ENCODE measurements at regions not wholly inside any gene's neighbourhood (a gene's known extent, or its start where the extent isn't known, plus 50 kb on each side); places are given as distances from the start of the nearest gene placed in this dataset.
"Not testable (repeated sequence)": the region's sequence is repeated elsewhere in the genome, so short reads cannot be mapped to it uniquely, and the experiment has no call there.

DNA sequence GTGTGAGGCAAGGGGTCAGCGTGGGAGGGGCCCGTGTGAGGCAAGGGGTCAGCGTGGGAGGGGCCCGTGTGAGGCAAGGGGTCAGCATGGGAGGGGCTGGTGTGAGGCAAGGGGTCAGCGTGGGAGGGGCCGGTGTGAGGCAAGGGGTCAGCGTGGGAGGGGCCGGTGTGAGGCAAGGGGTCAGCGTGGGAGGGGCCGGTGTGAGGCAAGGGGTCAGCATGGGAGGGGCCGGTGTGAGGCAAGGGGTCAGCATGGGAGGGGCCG is 119.2 kb downstream of the SEPTIN14 start:
- not testable (repeated sequence) for H3K9me3 ChIP-seq; H3K27ac ChIP-seq; H3K36me3 ChIP-seq; H3K27me3 ChIP-seq; H3K4me3 ChIP-seq; DNase-seq (ENCODE audit: low spot score in 2 of 2); H3K4me1 ChIP-seq
- WGBS, result 90% methylated on average over 10 of the region's 12 CpGs

DNA sequence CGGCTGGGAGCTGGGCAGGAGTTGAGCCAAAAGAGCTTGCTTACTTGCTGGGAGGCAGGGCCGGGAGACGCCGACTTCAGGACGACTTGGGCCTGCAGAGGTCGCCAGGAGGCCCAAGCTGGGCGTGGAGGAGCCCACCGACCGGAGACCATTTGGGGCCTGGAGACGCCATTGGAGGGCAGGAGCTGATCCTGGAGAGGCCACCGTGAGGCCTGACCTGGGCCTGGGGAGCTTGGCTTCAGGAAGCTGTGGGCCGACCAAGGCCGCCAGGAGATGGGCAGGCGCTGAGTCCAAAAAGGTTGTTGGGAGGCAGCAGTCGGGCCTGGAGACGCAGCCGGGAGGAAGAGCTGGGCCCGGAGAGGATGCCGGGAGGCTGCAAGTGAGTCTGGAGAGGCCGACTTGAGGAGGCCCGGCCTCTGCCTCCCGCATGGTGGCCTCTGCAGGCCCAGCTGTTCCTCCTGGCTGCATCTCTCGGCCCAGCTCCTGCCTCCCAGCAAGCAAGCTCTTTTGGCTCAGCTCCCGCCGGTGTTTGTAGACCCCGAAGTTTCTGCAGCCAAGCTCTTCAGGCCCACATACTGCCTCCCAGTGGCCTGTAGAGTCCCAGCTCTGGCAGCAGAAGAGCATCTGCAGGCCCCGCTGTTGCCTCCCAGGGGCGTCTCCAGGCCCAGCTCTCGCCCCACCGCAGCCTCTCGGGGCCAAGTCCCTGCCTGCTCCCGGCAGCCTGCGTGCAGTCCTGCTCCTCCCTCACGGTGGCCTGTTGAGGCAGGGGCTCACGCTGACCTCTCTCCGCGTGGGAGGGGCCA is 119.7 kb downstream of the SEPTIN14 start:
- H3K27ac ChIP-seq; H3K4me3 ChIP-seq; DNase-seq (ENCODE audit: low spot score in 2 of 2); H3K27me3 ChIP-seq; H3K4me1 ChIP-seq; H3K9me3 ChIP-seq; H3K36me3 ChIP-seq: not testable (repeated sequence)
- WGBS, result 95% methylated on average over 10 of the region's 37 CpGs

DNA sequence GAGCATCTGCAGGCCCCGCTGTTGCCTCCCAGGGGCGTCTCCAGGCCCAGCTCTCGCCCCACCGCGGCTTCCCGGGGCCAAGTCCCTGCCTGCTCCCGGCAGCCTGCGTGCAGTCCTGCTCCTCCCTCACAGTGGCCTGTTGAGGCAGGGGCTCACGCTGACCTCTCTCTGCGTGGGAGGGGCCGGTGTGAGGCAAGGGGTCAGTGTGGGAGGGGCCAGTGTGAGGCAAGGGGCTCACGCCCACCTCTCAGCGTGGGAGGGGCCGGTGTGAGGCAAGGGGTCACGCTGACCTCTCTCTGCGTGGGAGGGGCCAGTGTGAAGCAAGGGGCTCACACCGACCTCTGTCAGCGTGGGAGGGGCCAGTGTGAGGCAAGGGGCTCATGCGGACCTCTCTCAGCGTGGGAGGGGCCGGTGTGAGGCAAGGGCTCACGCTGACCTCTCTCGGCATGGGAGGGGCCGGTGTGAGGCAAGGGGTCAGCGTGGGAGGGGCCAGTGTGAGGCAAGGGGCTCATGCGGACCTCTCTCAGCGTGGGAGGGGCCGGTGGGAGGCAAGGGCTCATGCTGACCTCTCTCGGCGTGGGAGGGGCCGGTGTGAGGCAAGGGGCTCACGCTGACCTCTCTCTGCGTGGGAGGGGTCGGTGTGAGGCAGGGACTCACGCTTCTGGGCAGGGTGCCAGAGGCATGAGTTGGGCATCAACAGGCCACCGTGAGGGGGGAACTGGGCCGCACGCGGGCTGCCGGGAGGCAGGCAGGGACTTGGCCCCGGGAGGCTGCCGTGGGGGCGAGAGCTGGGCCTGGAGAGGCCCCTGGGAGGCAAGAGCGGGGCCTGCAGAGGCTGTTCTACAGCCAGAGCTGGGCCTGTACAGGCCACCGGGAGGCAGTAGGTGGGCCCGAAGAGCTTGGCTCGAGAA is 120.6 kb downstream of the SEPTIN14 start:
- H3K9me3 ChIP-seq; H3K4me3 ChIP-seq; DNase-seq (ENCODE audit: low spot score in 2 of 2); H3K27ac ChIP-seq; H3K27me3 ChIP-seq; H3K36me3 ChIP-seq; H3K4me1 ChIP-seq: not testable (repeated sequence)
- WGBS, result 91% methylated on average over 22 of the region's 47 CpGs

DNA sequence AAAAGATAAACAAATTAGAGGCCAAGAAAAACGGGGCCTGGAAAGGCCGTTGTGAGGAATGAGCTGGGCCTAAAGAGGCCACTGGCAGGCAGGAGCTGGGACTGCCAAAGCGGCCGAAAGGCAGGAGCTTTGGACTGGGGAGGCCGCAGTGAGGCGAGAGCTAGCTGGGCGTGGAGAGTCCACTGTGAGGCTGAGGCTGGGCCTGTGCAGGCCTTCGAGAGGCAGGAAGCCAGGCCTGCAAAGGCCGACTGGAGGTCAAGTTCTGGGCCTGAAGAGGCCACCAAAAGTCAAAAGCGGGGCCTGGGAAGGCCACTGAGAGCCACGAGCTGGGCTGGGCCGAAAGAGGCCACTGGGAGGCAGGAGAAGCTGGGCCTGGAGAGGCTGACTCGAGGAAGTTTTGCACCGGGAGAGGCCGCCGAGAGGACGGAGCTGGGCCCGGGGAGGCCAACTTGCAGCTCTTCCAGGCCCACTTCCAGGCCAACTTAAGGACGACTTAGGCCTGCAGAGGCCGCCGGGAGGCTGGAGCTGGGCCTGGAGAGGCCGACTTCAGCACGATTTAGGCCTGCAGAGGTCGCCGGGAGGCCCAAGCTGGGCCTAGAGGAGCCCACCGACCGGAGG is 121.8 kb downstream of the SEPTIN14 start:
- H3K4me1 ChIP-seq; H3K36me3 ChIP-seq; H3K9me3 ChIP-seq; H3K27ac ChIP-seq; H3K27me3 ChIP-seq; DNase-seq (ENCODE audit: low spot score in 2 of 2); H3K4me3 ChIP-seq: not testable (repeated sequence)
- WGBS, result 93% methylated on average over 13 of the region's 27 CpGs

DNA sequence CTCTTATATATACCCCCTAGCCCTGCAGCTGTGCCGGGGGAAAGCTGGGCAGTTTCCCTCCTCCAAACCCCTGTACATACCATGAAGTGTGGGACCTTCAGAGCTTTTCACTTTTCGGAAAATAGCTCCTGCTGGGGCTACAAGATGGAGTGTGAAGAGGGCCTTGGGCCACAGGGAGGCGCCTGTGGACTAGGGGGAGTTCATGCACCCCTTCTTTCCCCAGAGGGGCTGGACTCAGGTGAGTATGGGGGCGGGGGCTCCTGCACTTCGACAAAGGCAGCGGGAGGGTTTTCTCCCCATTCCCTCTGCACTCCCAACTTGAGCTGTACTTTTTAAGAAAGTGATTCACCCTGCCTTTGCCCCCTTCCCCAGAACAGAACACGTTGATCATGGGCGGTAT is 122.5 kb downstream of the SEPTIN14 start:
- H3K4me3 ChIP-seq; H3K9me3 ChIP-seq; H3K27me3 ChIP-seq; DNase-seq (ENCODE audit: low spot score in 2 of 2); H3K27ac ChIP-seq; H3K4me1 ChIP-seq; H3K36me3 ChIP-seq: not testable (repeated sequence)
- WGBS, result 78% methylated on average over 8 of the region's 8 CpGs

DNA sequence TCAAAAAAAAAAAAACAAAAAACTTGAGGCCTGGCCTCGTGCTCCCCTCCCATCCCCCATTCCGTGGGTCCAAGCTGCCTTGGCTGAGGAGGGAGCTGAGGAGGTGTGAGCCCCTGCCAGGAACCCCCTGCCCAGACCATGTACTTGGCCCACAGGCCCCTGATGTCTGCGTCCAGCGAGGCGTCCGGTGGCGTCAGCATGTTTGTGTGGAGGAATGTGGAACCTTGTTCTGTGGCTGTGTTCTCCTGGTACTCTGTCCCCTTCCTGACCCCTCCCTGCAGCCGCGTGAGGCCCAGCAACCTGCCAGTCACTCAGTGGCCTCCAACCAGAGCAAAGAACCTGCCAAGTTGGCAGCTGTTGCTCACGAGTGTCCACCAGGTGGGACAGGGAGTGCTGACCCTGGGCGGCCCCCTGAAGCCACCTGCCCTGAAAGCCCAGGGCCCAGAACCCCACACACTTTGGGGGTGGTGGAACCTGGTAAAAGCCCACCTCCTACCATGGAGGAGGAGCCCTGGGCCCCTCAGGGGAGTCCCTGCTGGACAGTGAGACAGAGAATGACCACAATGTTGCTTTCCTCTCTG is 125.8 kb downstream of the SEPTIN14 start:
- not testable (repeated sequence) for H3K9me3 ChIP-seq; H3K27ac ChIP-seq; H3K4me3 ChIP-seq; H3K4me1 ChIP-seq; H3K36me3 ChIP-seq; H3K27me3 ChIP-seq; DNase-seq (ENCODE audit: low spot score in 2 of 2)
- 66% methylated on average over 7 of the region's 11 CpGs for WGBS

DNA sequence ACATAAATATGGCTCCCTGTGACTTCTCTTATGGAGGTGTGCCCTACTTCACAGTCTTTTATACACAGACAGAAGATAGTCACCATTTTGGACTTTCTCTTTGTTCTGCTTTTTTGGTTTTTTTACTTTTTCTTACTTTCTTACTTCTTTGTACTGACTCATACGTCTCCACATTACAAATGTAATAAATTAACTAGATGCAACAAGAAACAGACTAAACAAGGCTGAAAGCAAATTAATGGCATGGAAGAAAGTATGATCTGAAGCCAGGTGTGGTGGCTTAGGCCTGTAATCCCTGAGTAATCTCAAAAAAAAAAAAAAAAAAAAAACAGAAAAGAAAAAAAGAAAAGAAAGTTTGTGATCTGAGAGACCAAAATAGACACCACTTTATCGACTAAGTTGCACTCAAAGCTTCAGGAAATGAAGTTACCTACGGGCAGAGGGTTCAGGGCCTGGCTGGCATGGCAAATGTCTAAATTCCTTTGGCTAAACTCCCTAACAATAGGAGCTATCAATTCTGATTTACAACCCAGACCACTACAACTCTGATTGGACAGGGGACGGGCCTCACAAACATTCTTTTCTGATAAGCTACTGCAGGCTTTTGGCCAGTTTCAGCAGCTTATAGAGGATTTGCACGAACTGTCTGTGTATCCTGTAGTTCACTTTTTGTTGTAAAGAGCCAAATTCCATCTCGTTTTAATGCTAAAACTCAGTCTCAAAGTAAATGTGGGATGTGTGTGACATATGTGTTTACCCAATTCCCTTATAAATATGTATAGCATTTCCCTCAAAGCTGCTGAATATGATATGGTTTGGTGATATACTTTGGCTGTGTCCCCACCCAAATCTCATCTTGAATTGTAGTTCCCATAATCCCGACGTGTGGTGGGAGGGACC is 129.1 kb downstream of the SEPTIN14 start:
- no peaks in the 10 kb centered on the region for H3K36me3 ChIP-seq
- H3K9me3 ChIP-seq, result no peaks in the 10 kb centered on the region
- no peaks in the 10 kb centered on the region for H3K4me1 ChIP-seq
- no peak overlapping the region for H3K4me3 ChIP-seq
- H3K27ac ChIP-seq, result no peak overlapping the region
- no peak for DNase-seq (ENCODE audit: low spot score in 2 of 2)
- no peak for TF ChIP-seq POLR2A (IDR thresholded peaks at IDR 0.05)
- 54% methylated on average over 8 of the region's 8 CpGs for WGBS
- H3K27me3 ChIP-seq, result no peaks in the 10 kb centered on the region

DNA sequence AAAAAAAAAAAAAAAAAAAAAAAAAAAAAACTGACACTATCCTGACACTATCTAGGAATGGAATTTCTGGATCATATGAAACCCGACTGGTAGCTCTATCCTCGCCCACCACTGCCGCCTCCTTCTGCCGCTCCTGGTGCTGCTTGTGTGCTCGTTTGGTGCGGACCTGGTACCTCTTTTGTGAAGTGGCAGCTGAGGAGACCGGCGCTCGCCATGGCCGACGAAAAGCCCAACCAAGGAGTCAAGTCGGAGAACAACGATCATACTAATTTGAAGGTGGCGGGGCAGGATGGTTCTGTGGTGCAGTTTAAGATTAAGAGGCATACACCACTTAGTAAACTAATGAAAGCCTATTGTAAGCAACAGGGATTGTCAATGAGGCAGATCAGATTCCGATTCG is 130.6 kb downstream of the SEPTIN14 start:
- WGBS, result 94% methylated on average over 16 of the region's 16 CpGs
- no peaks in the 10 kb centered on the region for H3K27me3 ChIP-seq
- H3K27ac ChIP-seq, result no peak overlapping the region
- H3K9me3 ChIP-seq, result no peaks in the 10 kb centered on the region
- no peaks in the 10 kb centered on the region for H3K4me1 ChIP-seq
- DNase-seq (ENCODE audit: low spot score in 2 of 2), result no peak
- H3K36me3 ChIP-seq, result no peaks in the 10 kb centered on the region
- TF ChIP-seq EP300 (IDR thresholded peaks at IDR 0.05) (no peak), POLR2A (IDR thresholded peaks at IDR 0.05) (no peak), POLR2AphosphoS5 (IDR thresholded peaks at IDR 0.05) (no peak)
- TF ChIP-seq, protein P1, sequence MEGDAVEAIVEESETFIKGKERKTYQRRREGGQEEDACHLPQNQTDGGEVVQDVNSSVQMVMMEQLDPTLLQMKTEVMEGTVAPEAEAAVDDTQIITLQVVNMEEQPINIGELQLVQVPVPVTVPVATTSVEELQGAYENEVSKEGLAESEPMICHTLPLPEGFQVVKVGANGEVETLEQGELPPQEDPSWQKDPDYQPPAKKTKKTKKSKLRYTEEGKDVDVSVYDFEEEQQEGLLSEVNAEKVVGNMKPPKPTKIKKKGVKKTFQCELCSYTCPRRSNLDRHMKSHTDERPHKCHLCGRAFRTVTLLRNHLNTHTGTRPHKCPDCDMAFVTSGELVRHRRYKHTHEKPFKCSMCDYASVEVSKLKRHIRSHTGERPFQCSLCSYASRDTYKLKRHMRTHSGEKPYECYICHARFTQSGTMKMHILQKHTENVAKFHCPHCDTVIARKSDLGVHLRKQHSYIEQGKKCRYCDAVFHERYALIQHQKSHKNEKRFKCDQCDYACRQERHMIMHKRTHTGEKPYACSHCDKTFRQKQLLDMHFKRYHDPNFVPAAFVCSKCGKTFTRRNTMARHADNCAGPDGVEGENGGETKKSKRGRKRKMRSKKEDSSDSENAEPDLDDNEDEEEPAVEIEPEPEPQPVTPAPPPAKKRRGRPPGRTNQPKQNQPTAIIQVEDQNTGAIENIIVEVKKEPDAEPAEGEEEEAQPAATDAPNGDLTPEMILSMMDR (IDR thresholded peaks at IDR 0.05), result no peak
- no peak overlapping the region for H3K4me3 ChIP-seq

All from suprapubic skin (tissue), 4 donors.